SK-N-MC (cell line): ENCODE measurements at regions not wholly inside any gene's neighbourhood (a gene's known extent, or its start where the extent isn't known, plus 50 kb on each side); places are given as distances from the start of the nearest gene placed in this dataset.

Experiments
- EZH2 ChIP-seq: fragments of 200-600 bp; sonication (generic); IDR thresholded peaks from one replicate; pipeline ENCODE4 v1.6.1; 2017; ENCODE audit warnings: antibody characterized with exemption
- POLR2AphosphoS5 ChIP-seq: IDR thresholded peaks from 2 replicates; pipeline ENCODE4 v1.6.1; 2012; ENCODE audit warnings: mild to moderate bottlenecking, low read depth, low read length, borderline replicate concordance

DNA sequence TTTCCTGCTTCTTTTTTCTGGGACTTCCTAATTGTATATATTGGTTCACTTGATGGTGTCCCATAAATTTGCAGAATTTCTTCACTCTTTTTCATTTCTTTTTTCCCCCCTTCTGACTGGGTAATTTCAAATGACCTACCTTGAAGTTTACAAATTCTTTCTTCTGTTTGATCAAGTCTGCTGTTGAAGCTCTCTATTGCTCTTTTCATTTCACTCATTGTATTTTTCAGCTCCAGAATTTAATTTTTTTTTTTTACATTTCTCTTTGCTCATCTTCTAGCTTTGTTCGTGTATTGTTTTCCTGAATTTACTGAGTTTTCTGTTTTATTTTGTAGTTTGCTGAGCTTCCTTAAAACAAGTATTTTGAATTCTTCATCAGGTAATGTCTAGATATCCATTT lies 61.7 kb upstream of the SRD5A3 start:
- TF ChIP-seq POLR2AphosphoS5 (no peak), EZH2 (no peak)
